GM12878 (cell line): ENCODE measurements at regions not wholly inside any gene's neighbourhood (a gene's known extent, or its start where the extent isn't known, plus 50 kb on each side); places are given as distances from the start of the nearest gene placed in this dataset.

ENCODE experiments used
- ATAC-seq: fragments of 200-7000 bp; cut with Tn5 transposase; 3 replicates; pipeline ENCODE4 v1.9.1; 2020; ENCODE audit warnings: mild to moderate bottlenecking, moderate library complexity
- BruUV-seq: library from RNA; stranded (reverse); fragments of 400-500 nt; replicated peaks from 2 replicates; lab custom pipeline; 2021; lab: Mats Ljungman, UMichigan
- CTCF ChIA-PET: fragments of 300-600 bp; sonication (Branson Sonifier 250); formaldehyde crosslinking; extraction: SDS; loops from one replicate; lab custom pipeline; 2021; ENCODE audit warnings: inconsistent platforms; lab: Yijun Ruan, JAX
- POLR2A ChIA-PET: fragments of 350-600 bp; formaldehyde crosslinking; extraction: SDS; loops from one replicate; lab custom pipeline; 2021; ENCODE audit warnings: inconsistent platforms; lab: Charles Lee
- RAD21 ChIA-PET: fragments of 300-600 bp; sonication (Branson Sonifier 250); formaldehyde crosslinking; loops from one replicate; lab custom pipeline; 2023; ENCODE audit warnings: antibody characterized with exemption; ENCODE audit not compliant: unreplicated experiment; lab: Charles Lee
- SMC1A ChIA-PET: fragments of 300-600 bp; sonication (Branson Sonifier 250); formaldehyde crosslinking; loops from one replicate; lab custom pipeline; 2023; ENCODE audit not compliant: unreplicated experiment, uncharacterized antibody; lab: Charles Lee
- DNase-seq: peaks from one replicate; pipeline ENCODE4 v3.0.0-alpha.2; 2011; ENCODE audit warnings: low read depth, low spot score
- FAIRE-seq: peaks from 3 replicates; lab custom pipeline; 2011; peaks lifted over from hg19 to GRCh38; lab: Jason Lieb, UNC
- H2AFZ ChIP-seq: 2 replicates; pipeline ENCODE4 v1.6.0; 2011; ENCODE audit warnings: low read depth, low read length, control low read depth; ENCODE audit not compliant: control insufficient read depth
- H3K27ac ChIP-seq: 2 replicates; pipeline ENCODE4 v1.5.1; 2011; ENCODE audit warnings: control low read depth; ENCODE audit not compliant: control insufficient read depth, insufficient read depth
- H3K27me3 ChIP-seq, 2 experiments: replicated peaks in 1 of 2; 2 replicates each; pipeline versions ENCODE4 v1.6.0 to v1.6.1; 2011; ENCODE audit warnings: low read length in 1 of 2; ENCODE audit not compliant: control insufficient read depth in 2 of 2, insufficient read depth in 2 of 2
- H3K36me3 ChIP-seq, 2 experiments: 2 replicates each; pipeline ENCODE4 v1.5.1; 2011; ENCODE audit warnings: low read length in 1 of 2; ENCODE audit not compliant: control insufficient read depth in 2 of 2, insufficient read depth in 2 of 2
- H3K4me1 ChIP-seq: 2 replicates; pipeline ENCODE4 v1.6.1; 2011; ENCODE audit warnings: mild to moderate bottlenecking, low read length, moderate library complexity, mixed read lengths; ENCODE audit not compliant: control insufficient read depth, insufficient read depth
- H3K4me2 ChIP-seq: 2 replicates; pipeline ENCODE4 v1.6.0; 2011; ENCODE audit warnings: control low read depth; ENCODE audit not compliant: control insufficient read depth, insufficient read depth
- H3K4me3 ChIP-seq: fragments of 200-600 bp; sonication (generic); 2 replicates; pipeline ENCODE4 v1.5.1; 2016
- H3K79me2 ChIP-seq: 2 replicates; pipeline ENCODE4 v1.6.0; 2011; ENCODE audit warnings: low read length; ENCODE audit not compliant: control insufficient read depth, insufficient read depth
- H3K9ac ChIP-seq: 2 replicates; pipeline ENCODE4 v1.8.0; 2011; ENCODE audit warnings: low read length, control low read depth, mixed read lengths; ENCODE audit not compliant: control insufficient read depth, insufficient read depth
- H3K9me3 ChIP-seq: replicated peaks from 3 replicates; pipeline ENCODE4 v1.5.1; 2011; ENCODE audit warnings: mild to moderate bottlenecking, low read length; ENCODE audit not compliant: control insufficient read depth, insufficient read depth
- H4K20me1 ChIP-seq: 2 replicates; pipeline ENCODE4 v1.6.0; 2011; ENCODE audit not compliant: control insufficient read depth, insufficient read depth
- ATF3 ChIP-seq: IDR thresholded peaks from 2 replicates; pipeline ENCODE4 v1.6.1; 2011; ENCODE audit warnings: low read depth, mild to moderate bottlenecking, low read length, moderate library complexity, borderline replicate concordance; ENCODE audit errors: extremely low read depth
- ATF7 ChIP-seq: fragments of 450-650 bp; IDR thresholded peaks from 2 replicates; pipeline ENCODE4 v1.6.1; 2016; ENCODE audit warnings: low read depth, mild to moderate bottlenecking
- BHLHE40 ChIP-seq, 2 experiments: fragments of 450-650 bp in 1 of 2; IDR thresholded peaks; 2 replicates each; pipeline ENCODE4 v1.6.1; 2011 to 2017; ENCODE audit warnings: low read depth in 2 of 2, borderline replicate concordance in 1 of 2, improper control_type of control experiment in 1 of 2, low read length in 1 of 2, mild to moderate bottlenecking in 1 of 2
- CHD4 ChIP-seq: fragments of 200-600 bp; sonication (generic); IDR thresholded peaks from 2 replicates; pipeline ENCODE4 v1.6.1; 2016; ENCODE audit warnings: mild to moderate bottlenecking
- CREM ChIP-seq: IDR thresholded peaks from 2 replicates; pipeline ENCODE4 v1.6.1; 2014; ENCODE audit warnings: antibody characterized with exemption, low read depth
- E4F1 ChIP-seq: fragments of 450-650 bp; IDR thresholded peaks from 2 replicates; pipeline ENCODE4 v1.6.1; 2018; ENCODE audit warnings: borderline replicate concordance, mild to moderate bottlenecking; ENCODE audit not compliant: partially characterized antibody
- EED ChIP-seq: sonication (generic); IDR thresholded peaks from 2 replicates; pipeline ENCODE4 v1.6.1; 2016; ENCODE audit warnings: antibody characterized with exemption, low read depth
- HDGF ChIP-seq: fragments of 450-650 bp; IDR thresholded peaks from 2 replicates; pipeline ENCODE4 v1.6.1; 2016; ENCODE audit warnings: antibody characterized with exemption
- MTA2 ChIP-seq: fragments of 450-650 bp; IDR thresholded peaks from 2 replicates; pipeline ENCODE4 v1.6.1; 2016; ENCODE audit warnings: low read depth, mild to moderate bottlenecking, moderate library complexity
- POLR2A ChIP-seq: IDR thresholded peaks from 2 replicates; pipeline ENCODE4 v1.6.1; 2011; ENCODE audit warnings: low read depth, mild to moderate bottlenecking, low read length
- POLR2AphosphoS2 ChIP-seq: IDR thresholded peaks from 2 replicates; pipeline ENCODE4 v1.6.1; 2011; ENCODE audit warnings: low read depth, mild to moderate bottlenecking, low read length, improper control_type of control experiment, moderate library complexity
- SIN3A ChIP-seq: IDR thresholded peaks from 2 replicates; pipeline ENCODE4 v1.6.1; 2012; ENCODE audit warnings: low read depth, low read length, improper control_type of control experiment
- WGBS: methylation state at CpG from one replicate; pipeline ENCODE4 v1.1.6; 2016; ENCODE audit warnings: low lambda C conversion rate; ENCODE audit not compliant: insufficient replicate concordance, insufficient coverage; ENCODE audit errors: missing lambda C conversion rate; 5-methylcytosine and 5-hydroxymethylcytosine counted together
- in situ Hi-C: fragments of 300-500 bp; cut with MboI; formaldehyde crosslinking; loops from 9 replicates; pipeline ENCODE4 v1.14.3; 2018; ENCODE audit warnings: mixed read lengths
- intact Hi-C: fragments of 100-400 bp; cut with micrococcal nuclease; formaldehyde crosslinking; loops from one replicate; pipeline ENCODE4 v1.14.2; 2022; ENCODE audit not compliant: unreplicated experiment

- intact Hi-C loops (no loop called here), in situ Hi-C loops (no loop called here)
- no peaks in the 10 kb centered on the region for H3K79me2 ChIP-seq
- H3K4me3 ChIP-seq: no peak overlapping the region
- H2AFZ ChIP-seq: no peak overlapping the region
- POLR2A ChIA-PET: no interaction called here
- 66% methylated on average over 11 of the region's 11 CpGs for WGBS
- BruUV-seq: no TSS peak
- DNase-seq: no peak
- peaks cover 2% of the 10 kb centered on the region; the same call in 1 of the 2 replicates for H3K4me1 ChIP-seq
- RAD21 ChIA-PET: no interaction called here
- TF ChIP-seq ATF3: no peak
- TF ChIP-seq EED: no peak
- TF ChIP-seq CREM: no peak
- no peak for TF ChIP-seq BHLHE40 (IDR thresholded peaks at IDR 0.05; ENCODE audit: borderline replicate concordance in 1 of 2, low read depth in 2 of 2, low read length in 1 of 2)
- TF ChIP-seq CHD4: no peak
- TF ChIP-seq E4F1: no peak
- TF ChIP-seq POLR2AphosphoS2: no peak
- no peak for TF ChIP-seq MTA2
- no peak for TF ChIP-seq SIN3A
- TF ChIP-seq POLR2A: no peak
- TF ChIP-seq ATF7: no peak
- no peak for TF ChIP-seq HDGF
- no peaks in the 10 kb centered on the region for H3K36me3 ChIP-seq
- no peaks in the 10 kb centered on the region; a peak in 1 of 4 replicates for H3K27me3 ChIP-seq
- no peaks in the 10 kb centered on the region for H4K20me1 ChIP-seq
- ATAC-seq: no peak
- CTCF ChIA-PET: interaction anchor here (1.7 to 4.3 kb wide), 2 partner anchors 12 kb away, joined by 5 to 40 read pairs; no protein-coding TSS in a partner anchor
- FAIRE-seq: no peak
- no peak overlapping the region for H3K9ac ChIP-seq
- H3K27ac ChIP-seq: no peak overlapping the region
- no peak overlapping the region for H3K4me2 ChIP-seq
- no peaks in the 10 kb centered on the region for H3K9me3 ChIP-seq
- SMC1A ChIA-PET: interaction anchor here (1.6 kb wide), 1 partner anchor 10 kb away, joined by 3 read pairs; no protein-coding TSS in a partner anchor
Observed at GRCh38 chr3:124456506-124456905, 273.7 kb upstream of the UMPS start.
